HG02852 (cell line): ENCODE measurements at regions not wholly inside any gene's neighbourhood (a gene's known extent, or its start where the extent isn't known, plus 50 kb on each side); places are given as distances from the start of the nearest gene placed in this dataset.

Experiments used
- ATAC-seq: cut with Tn5 transposase; IDR thresholded peaks from one replicate; pipeline ENCODE4 v1.9.1; 2021; ENCODE audit warnings: mild to moderate bottlenecking, moderate library complexity; ENCODE audit not compliant: unreplicated experiment

- no peak for ATAC-seq
Observed at GRCh38 chr10:128631801-128632241, 505.6 kb upstream of the MKI67 start.

GRCh38 chr10:128632694-128633093 is 506.5 kb upstream of the MKI67 start:
- no peak for ATAC-seq

DNA sequence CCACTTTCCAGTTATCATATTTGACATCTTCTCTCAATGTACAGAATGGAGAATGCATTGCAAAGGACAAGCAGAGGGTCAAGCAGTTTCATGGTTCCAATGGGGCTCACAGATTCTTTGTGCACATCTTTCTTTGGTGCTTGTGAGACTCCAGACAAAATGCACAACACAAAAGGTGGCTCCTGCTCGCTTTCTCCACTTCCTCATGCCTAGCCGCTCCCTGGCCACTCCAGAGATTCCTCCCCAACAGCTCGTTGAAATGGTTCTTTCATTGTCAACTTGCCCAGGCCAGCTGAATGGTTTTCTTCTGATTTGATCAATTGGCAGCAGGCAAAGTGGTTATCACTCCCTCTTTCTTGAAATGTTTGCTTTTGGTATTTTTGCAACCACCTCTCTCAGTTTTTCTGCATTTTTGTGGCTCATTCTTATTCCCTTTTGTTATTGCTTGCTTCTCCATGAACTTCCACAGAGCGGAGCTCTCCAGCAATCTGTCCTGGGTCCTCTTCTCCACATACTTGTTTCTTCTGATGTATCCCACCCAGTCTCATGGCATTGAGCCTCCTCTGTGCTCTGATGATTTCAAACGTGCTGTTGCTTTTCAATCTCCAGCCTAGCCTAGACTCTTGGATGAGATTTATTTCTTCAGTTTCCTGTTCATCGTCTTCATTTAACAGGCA is 507.8 kb upstream of the MKI67 start:
- no peak for ATAC-seq

DNA sequence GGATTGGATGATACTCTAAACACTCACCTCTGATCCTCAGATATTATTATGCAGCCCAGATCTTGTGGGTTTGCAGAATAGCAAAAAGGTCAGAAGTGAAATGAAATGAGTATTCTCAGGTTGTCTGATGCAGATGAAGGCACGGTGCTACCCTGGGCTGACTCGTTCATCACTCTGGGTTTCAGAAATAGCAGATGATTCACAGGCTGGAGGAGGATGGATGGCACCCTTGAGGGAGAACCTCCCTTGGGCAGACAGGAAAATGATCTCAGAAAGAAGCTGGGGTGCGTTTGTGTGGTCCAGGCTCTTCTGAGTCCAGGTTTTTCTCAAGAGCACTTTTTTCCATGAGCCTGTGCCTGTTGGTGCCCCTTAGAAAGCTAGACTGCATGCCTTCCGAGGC is 515.8 kb upstream of the MKI67 start:
- ATAC-seq: no peak

GRCh38 chr10:128642502-128642901 is 516.3 kb upstream of the MKI67 start:
- no peak for ATAC-seq

DNA sequence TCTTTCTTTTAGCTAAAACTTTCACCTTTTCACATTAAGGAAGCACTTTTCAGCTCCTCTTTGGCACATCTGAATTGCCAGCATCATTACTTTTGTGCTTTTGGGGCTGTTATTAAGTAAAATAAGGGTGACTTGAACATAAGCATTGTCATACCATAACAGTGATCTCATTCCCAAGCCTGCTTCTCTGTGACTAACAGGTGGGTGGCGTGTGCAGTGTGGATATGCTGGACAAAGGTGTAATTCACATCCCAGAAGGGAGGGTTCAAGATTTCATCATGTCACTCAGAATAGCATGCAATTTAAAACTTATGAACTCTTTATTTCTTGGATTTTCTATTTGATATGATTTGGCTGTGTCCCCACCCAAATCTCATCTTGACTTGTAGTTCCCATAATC is 517.4 kb upstream of the MKI67 start:
- ATAC-seq: no peak

DNA sequence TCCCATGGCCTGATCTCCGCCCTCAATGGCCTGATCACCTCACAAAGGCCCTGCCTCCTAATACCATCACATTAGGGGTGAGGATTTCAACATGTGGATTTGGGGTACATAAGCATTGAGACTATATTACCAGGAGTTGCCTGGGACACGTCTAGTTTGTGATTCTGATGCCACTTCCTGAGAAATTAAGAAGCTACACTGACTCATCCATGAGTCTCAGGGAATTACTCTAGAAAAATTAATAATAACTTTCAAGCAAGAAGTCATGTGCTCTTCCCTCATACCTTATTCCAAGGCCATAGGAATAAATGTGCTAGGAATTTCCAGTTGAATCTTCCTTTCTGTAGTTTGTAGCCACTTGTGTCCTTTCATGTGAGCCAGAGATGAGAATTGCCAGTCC is 519.3 kb upstream of the MKI67 start:
- no peak for ATAC-seq

- ATAC-seq: no peak
Observed at GRCh38 chr10:128646956-128647355, 520.7 kb upstream of the MKI67 start.

DNA sequence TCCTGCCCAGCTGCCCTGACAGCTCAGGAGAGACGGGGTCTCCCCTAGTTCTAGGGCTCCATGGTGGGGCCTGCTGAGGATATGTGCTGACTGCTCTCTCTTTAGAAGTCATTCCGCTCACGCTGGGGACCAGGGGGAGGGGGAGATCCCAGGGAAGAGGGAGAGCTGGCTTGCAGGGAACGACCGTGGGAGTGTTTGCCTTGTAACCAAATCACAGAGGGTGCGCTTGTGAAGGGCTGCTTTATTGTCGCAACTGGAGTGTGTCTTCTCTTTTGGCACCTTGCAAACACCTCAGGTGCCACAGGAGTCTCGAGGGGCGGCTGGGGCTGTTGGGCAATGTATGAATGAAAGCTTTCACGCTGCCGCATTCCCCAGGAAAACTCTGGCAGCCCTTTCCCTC is 531.3 kb upstream of the MKI67 start:
- no peak for ATAC-seq

GRCh38 chr10:128660726-128661125 is 534.5 kb upstream of the MKI67 start:
- ATAC-seq: no peak

GRCh38 chr10:128661404-128662197 is 535.4 kb upstream of the MKI67 start:
- no peak for ATAC-seq

GRCh38 chr10:128662520-128662919 is 536.3 kb upstream of the MKI67 start:
- no peak for ATAC-seq

DNA sequence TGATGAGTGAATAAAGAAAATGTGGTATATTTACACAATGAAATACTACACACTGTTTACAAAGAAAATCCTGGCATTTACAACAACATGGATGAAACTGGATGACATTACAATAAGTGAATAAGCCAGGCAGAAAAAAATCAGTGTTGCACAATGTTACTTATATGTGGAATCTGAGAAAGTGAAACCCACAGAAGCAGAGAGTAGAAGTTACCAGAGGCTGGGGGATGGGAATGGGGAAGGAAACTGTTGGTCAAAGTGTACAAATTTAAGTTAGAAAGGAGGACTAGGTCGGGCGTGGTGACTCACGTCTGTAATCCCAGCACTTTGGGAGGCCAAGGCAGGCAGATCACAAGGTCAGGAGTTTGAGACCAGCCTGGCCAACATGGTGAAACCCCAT is 538.5 kb upstream of the MKI67 start:
- no peak for ATAC-seq

DNA sequence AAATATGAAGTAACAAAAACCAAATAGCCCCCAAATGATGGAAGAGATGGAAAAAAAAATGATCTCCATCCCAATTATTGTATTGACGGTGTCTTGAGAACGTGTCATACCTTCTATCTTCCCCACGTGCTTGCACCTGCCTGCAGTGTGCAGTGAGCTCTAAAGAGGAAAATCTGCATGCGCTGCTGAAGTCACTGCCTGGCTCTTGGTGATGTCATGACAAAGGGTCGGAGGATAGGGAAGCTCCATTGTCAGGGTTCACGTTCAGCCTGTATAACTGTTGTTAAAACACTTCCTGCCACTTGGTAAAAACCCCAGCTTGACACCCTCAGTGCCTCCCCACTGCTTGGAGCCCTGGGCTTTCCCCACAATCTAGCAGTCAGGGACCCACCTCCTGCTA is 549.2 kb upstream of the MKI67 start:
- no peak for ATAC-seq

DNA sequence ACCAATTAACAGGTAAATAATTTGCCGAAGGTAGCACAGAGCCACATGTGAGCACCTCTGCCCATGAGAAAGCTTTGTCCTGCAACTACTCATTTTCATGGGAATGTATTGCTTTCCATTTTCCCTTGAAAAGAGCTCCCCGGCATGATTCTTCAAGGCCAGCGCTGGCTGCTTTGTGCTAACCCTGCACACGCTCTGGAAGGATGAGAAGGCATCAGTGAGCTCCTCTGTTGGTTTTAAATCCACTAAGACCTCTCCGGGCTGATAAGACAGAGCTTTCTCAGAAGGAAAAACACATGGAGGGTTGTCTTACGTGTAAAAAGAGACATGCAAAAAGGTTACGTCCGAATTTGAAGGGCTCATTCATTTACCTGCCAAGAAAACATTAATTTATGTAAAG is 553.9 kb upstream of the MKI67 start:
- no peak for ATAC-seq

DNA sequence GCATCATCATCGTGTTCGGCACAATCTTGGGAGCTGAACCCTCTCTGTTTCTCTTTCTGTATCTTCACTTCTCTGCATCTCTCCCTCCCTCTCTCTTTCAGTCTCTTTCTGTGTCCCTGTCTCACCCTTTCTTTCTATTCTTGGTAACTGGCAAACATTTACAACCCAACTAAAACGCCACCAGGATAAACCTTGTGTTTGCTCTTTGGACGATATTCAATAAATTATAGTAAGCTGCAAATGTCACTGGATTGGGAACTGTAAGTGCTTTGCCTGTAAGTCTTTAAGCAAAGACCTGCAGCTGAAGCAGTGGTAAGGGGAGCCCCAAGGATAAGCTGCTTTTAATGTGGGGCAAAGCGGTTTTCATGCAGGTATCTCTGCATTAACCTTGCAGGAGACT is 558.0 kb upstream of the MKI67 start:
- no peak for ATAC-seq

DNA sequence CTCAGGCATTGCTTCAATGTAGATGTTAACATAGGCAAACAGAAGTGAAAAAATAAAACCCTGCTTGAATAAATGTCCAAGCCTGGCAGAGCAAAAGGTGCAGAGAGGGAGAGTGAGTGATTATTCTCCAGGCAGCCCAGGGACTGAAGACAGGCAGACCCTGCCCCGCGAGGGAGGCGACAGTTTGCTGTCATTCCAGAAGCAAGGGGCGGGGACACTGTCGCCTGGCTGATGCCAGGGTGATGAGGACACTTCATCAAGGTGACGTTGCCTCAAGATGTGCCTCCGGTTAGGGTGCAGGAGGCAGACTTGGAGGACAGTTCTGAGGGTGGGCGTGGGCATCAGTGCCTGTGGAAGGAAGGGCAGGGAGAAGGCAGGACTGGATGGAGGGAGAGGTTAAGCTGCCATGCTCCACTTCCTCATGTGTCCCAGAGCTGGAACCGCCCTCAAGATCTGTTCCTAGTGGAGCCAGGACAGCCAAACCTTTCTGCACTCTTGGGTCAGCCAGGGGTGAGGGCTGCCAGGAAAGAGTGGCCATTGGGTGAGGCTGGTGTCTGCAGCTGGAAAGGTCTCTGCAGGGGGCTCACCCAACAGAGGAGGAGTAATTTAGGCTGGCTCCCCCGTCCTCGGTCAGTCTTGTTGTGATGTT is 560.5 kb upstream of the MKI67 start:
- no peak for ATAC-seq

DNA sequence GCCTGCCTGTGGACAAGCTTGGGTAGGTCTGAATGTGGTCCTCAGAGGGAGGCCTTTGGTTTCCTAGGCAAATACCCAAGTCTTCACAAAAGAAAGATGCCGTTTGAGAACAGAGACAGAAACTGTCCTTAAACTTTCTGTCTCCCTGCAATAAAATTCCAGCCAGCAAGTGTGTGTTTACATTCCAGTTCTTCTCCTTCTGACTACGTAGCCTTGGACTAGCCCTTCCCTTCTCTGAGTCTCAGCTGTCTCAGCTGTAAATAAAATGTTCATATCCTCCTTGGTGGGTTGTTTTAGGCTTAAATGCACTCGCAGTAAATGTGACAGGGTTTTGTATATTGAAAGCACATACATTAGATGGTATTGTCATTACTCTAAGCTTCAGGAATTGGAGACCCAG is 561.2 kb upstream of the MKI67 start:
- ATAC-seq: no peak

GRCh38 chr10:128687927-128688549 is 561.8 kb upstream of the MKI67 start:
- no peak for ATAC-seq

GRCh38 chr10:128689667-128690066 is 563.4 kb upstream of the MKI67 start:
- ATAC-seq: no peak

- no peak for ATAC-seq
Observed at GRCh38 chr10:128693493-128694131, 567.4 kb upstream of the MKI67 start.
